GM12864 (cell line): ENCODE measurements at regions not wholly inside any gene's neighbourhood (a gene's known extent, or its start where the extent isn't known, plus 50 kb on each side); places are given as distances from the start of the nearest gene placed in this dataset.

ENCODE experiments used
- DNase-seq: peaks from one replicate; pipeline ENCODE4 v3.0.0-alpha.2; 2011; ENCODE audit warnings: low read depth
- H3K4me3 ChIP-seq: 2 replicates; pipeline ENCODE4 v1.5.1; 2011; ENCODE audit warnings: mild to moderate bottlenecking, low read depth, low read length, control low read depth
- TF ChIP-seq, protein P1 (sequence below): IDR thresholded peaks from 2 replicates; pipeline ENCODE4 v1.5.1; 2011; ENCODE audit warnings: low read depth, mild to moderate bottlenecking, moderate library complexity, low read length, control low read depth, inconsistent platforms; ENCODE audit errors: missing control alignments

DNA sequence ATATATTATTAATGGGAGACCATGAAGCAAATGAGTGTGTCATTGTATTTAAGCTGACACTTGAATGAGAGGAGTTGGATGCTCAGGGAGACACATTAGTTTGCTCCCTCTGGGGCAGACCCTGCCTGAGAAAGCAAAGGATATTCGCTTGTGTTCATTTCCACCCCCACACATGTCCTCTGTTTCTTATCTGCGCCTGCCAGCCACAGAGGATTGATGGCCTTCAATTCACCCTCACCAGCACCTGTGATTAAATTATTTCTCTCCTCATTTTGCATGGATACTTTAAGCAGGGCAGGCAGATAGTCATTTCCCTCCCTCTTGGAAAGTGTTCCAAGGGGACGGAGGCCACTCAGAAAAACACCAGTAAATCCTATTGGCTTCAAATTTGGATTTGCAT, 185.2 kb upstream of the GMDS start:
- TF ChIP-seq, protein P1, sequence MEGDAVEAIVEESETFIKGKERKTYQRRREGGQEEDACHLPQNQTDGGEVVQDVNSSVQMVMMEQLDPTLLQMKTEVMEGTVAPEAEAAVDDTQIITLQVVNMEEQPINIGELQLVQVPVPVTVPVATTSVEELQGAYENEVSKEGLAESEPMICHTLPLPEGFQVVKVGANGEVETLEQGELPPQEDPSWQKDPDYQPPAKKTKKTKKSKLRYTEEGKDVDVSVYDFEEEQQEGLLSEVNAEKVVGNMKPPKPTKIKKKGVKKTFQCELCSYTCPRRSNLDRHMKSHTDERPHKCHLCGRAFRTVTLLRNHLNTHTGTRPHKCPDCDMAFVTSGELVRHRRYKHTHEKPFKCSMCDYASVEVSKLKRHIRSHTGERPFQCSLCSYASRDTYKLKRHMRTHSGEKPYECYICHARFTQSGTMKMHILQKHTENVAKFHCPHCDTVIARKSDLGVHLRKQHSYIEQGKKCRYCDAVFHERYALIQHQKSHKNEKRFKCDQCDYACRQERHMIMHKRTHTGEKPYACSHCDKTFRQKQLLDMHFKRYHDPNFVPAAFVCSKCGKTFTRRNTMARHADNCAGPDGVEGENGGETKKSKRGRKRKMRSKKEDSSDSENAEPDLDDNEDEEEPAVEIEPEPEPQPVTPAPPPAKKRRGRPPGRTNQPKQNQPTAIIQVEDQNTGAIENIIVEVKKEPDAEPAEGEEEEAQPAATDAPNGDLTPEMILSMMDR: no peak
- H3K4me3 ChIP-seq: no peak overlapping the region
- no peak for DNase-seq

DNA sequence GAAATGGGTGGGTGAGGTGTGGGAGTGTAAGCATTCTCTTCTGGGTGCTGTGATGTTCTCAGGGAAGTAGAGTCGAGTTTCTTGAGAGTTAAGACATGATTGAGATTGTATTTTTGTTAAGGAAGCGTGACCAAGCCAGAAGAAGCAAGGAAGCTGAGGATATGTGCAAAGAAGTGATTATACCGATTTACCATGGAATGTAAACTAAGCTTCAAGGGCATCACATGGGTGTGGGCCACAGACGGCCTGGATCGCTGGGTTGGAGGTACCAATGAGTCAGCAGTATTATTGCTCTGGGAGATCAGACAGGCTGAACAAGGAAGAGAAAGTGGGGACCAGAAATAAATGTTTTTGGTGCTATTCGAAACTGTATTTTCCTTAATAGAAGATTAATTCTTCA, 184.1 kb upstream of the GMDS start:
- no peak overlapping the region for H3K4me3 ChIP-seq
- TF ChIP-seq, protein P1: no peak
- no peak for DNase-seq

DNA sequence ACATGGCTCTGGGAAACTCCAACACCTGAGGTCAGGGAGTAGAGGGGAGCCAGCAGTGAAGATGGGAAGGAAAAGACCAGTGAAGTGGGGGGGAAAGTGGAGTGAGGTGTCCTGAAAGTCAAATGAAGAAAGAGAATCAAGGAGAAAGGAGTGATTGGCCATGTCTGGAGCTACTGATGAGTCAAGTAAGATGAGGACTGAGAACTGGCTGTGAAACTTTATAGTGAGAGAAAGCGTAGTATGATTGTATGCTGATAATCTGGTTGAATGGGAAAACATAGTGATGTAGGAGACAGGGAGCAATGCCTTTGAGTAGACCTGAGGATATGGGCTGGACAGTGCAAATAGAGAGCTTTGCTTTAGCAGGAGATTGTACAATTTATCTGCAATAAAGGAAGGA, 183.6 kb upstream of the GMDS start:
- DNase-seq: no peak
- H3K4me3 ChIP-seq: no peak overlapping the region
- TF ChIP-seq, protein P1: no peak

DNA sequence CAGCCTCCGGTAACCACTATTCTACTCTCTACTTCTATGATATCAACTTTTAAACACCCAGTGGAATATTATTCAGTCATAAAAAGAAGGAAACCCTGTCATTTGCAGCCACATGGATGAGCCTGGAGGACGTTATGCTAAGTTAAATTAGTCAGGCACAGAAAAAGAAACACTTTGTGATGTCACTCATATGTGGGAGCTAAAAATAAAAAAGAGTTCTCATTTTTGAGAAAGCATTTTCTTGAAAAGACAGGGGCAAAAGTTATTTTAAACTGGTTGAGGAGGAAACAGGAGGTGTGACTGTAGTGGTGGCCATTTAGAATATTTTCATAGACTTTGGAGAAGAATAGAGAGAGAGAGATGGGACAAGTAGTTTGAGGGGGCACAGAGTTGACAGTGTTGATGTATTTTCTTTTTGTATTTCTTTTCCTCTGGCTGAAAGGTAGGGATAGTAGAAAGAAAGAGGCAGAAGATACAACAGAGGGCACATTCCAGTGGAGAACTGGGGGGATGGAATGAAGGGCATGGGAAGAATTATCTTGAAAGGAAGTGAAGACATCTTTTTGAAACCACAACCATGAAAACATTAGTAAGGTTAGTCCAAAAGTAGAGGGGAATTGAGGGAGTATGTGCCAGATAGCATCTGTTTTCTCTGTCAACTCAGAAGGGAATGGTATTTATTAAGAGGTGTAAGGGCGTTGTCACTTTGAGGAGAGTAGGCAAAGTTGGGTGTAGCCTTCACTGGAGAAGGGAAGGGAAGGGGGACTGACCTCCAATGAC, 181.3 kb upstream of the GMDS start:
- H3K4me3 ChIP-seq: no peak overlapping the region
- TF ChIP-seq, protein P1: no peak
- DNase-seq: no peak

DNA sequence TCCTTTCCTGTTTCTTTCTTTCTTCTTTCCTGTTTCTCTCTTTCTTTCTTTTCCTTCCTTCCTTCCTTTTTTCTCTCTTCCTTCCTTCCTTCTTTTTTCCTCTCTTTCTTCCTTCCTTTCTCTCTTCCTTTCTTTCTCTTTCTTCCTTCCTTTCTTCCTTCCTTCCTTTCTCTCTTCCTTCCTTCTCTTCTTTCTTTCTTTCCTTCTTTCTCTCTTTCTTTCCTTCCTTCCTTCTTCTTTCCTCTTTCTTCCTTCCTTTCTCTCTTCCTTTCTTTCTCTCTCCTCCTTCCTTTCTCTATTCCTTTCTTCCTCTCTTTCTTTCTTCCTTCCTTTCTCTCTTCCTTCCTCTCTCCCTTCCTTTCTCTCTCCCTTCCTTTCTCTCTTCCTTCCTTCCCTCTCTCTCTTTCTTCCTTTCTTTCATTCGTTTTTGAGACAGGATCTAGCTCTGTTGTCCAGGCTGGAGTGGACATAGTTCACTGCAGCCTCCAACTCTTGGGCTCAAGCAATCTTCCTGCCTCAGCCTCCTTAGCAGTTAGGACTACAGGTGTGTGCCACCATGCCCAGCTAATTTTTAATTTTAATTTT, 170.8 kb upstream of the GMDS start:
- H3K4me3 ChIP-seq: no peak overlapping the region
- DNase-seq: no peak
- TF ChIP-seq, protein P1: no peak

DNA sequence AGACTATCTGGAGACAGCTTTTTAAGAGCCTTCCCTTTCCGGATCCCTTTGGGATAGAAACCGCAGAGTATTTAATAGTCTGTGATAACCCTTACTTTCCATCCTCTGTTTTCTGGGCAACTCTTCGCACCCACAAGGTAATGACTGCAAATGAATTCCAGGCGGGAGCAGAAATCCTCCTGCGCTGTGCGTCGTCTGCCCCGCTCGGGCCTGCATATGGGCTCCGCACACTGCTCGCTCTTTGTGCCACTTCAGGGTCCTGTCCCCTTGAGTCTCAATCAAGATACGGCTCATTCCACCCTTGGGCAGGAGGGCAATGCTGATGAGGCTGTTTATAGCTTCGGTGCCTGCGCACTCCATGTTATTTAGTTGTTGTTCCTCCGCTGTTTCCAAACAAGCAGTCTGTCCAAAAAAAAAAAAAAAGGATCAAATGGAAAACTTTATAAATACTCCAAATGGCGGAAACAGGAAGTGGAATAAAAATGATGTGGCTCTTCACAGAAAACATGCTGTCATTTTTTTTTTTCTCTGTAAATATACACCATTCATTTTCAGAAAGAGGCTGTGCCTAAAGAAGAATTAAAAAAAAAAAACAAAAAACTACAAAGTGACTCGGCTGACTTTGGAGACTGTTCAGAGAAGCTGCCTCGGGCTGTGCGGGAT, 169.6 kb upstream of the GMDS start:
- no peak for DNase-seq
- no peak overlapping the region for H3K4me3 ChIP-seq
- TF ChIP-seq, protein P1: no peak
